ENCODE measurements at regions not wholly inside any gene's neighbourhood (a gene's known extent, or its start where the extent isn't known, plus 50 kb on each side); places are given as distances from the start of the nearest gene placed in this dataset.
"Not testable (repeated sequence)": the region's sequence is repeated elsewhere in the genome, so short reads cannot be mapped to it uniquely, and the experiment has no call there.

DNA sequence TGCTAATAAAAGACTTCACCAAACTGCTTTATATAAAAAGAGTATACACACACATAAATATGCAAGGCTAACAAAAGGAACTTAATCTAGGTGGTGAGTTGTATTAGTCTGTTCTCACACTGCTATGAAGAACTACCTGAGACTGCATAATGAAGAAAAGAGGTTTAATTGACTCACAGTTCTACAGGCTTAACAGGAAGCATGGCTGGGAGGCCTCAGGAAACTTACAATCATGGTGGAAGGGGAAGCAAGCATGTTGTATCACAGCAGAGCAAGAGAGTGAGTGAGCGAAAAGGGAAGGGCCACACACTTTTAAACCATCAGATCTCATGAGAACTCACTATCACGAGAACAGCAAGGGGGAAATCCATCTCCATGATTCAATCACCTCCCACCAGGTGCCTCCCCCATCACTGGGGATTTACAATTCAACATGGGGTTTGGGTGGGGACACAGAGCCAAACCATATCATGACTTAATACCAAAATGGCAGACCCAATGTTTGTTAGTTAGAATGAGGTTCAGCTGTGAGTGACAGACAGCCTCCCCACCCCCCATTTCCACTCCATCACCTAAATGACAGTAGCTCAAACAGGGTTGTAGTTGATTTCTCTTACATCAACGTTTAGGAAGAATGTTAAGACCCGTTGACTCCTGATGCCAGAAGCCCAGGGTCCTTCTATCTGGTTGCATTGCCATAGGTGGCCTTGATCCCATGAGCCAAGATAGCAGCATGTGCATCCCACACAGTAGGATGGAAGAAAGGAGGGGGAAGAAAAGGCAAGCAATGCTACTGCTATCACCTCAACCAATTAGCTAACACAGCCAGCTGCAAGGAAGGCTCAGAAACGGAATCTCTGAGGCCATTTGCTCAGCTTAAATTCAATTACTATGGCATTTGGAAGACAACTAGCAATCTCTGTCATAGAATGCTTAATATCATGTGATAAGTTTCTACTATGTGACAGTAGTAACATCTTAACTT, 77.0 kb downstream of the CCDC71L start:
- no peak for DNase-seq (ENCODE audit: low read depth)

- DNase-seq (ENCODE audit: low read depth): peak; percentile 70
Measured at GRCh38 chr7:106583100-106583499, 77.9 kb downstream of the CCDC71L start.

GRCh38 chr7:106582365-106582764, 78.6 kb downstream of the CCDC71L start:
- no peak for DNase-seq (ENCODE audit: low read depth)

DNA sequence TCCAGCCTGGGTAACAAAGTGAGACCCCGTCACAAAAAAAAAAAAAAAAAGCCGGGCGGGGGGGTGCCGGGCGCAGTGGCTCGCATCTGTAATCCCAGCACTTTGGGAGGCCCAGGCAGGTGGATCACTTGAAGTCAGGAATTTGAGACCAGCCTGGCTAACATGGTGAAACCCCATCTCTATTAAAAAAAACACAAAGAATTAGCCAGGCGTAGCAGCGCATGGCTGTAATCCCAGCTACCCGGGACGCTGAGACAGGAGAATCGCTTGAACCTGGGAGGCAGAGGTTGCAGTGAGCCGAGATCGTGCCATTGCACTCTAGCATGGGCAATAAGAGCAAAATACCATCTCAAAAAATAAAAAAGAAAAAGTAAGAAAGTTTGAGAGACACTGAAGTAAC, 81.9 kb downstream of the CCDC71L start:
- DNase-seq (ENCODE audit: low read depth): not testable (repeated sequence)

- DNase-seq (ENCODE audit: low read depth): no peak
Measured at GRCh38 chr7:106575138-106575823, 85.7 kb downstream of the CCDC71L start.

GRCh38 chr7:106573738-106574137, 87.2 kb downstream of the CCDC71L start:
- DNase-seq (ENCODE audit: low read depth): no peak

DNA sequence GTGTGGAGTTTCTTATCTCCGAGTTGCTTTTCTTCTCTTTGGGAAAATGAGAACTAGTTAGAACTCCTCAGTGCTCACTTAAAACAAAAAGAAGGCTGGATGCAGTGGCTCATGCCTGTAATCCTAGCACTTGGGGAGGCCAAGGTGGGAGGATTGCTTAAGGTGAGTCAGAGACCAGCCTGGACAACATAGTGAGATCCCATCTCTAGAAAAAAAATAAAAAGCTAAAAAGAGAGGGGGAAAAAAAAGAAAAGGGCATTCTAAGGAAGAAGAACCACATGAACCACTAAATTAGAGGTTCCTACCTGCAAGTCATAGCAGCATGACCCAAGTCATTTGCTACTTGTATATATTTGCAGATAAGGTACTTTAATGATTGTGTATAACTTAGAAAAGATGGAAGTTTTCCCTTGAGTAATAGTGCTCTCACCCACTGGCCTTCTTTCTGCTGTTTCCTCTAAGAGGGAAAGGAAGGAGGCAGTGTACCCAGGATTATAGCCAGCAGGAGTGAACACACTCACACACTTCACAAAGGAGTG, 87.8 kb downstream of the CCDC71L start:
- DNase-seq (ENCODE audit: low read depth): no peak

DNA sequence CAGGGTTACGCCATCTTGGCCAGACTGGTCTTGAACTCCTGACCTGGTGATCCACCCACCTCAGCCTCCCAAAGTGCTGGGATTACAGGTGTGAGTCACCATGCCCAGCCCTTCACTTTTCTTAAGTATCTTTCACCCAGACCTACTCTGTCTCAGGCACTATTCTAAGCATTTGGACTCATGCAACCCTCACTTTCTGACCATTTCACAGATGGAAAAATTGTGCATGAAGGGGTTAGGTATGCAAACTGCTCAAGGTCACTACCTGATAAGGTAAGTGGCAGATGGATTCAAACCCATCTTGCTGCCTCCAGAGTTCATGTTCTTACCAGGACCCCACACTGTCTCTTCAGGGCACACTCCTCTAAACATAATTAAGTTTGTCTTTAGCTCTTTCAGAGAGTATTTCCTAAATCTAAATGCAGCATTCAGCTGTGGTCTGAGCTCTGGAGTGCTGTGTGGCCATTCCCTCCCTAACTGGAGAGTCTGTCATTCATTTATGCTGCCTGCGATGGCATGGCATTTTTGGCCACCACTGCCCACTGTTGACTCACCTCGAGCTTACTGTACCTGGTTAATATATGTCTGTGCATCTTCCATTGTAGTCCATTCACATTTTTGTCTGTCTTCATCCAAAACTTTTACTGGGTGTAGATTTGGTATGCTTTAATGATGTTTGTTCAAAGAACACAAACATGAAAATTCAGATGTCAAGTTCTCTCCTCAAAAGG, 88.4 kb downstream of the CCDC71L start:
- DNase-seq (ENCODE audit: low read depth): no peak

- no peak for DNase-seq (ENCODE audit: low read depth)
Measured at GRCh38 chr7:106571563-106571962, 89.4 kb downstream of the CCDC71L start.

- DNase-seq (ENCODE audit: low read depth): no peak
Measured at GRCh38 chr7:106570948-106571418, 90.0 kb downstream of the CCDC71L start.

DNA sequence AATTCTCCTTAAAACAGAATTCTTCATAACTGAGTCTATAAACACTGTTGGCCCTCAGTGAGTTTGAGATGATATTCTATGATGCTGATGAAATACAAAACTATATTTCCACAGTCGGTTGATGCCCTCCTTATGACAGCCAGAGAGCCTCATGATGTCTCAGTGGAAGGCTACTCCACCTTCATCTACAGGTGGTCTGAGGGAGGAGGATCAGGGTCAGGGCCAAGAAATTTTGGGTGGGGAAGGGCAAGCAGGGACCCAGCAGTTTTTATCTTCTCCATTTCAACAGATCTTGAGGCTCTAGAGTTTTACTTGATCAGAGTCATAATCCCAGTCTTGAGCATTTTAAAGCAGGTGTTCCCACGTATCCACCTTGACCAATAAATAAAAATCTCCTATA, 90.8 kb downstream of the CCDC71L start:
- DNase-seq (ENCODE audit: low read depth): no peak

- DNase-seq (ENCODE audit: low read depth): no peak
Measured at GRCh38 chr7:106569500-106569929, 91.4 kb downstream of the CCDC71L start.

DNA sequence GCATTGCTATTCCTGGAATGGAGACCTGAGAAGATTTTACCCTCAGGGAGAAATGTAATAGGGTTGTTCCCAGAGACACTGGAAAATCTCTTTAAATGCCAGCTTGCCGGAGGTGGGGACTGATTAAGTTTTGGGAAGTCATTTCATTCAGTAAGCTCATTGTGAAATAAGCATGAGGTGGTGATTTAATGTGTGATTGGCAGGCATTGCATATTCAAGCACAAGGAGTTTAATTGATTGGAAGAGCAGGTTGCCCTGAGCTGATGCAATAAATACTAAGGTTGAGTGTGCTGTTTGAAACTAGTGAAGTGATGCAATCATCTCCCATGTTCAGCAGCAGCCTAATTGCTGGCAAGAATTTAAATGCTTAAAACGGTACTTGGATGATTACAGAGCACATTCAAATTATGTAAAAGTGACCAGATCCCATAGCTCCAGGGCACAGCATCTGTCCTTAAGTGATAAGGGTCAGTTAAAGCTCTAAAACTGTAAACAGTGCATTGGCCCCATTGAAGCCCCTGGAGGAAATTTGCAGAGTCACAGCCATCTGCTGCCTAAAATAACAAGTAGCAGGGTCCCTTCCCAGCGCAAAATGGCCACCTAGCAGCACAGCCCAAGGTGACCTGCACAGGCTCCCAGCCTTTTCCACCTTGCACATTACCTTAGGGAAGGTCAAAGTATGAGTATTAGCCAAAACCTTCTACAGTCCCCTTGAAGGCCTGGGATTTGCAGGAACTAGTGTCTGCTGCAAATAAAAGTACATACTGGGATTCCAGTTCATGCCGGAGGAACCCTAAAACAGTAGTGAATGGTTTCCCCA, 92.1 kb downstream of the CCDC71L start:
- DNase-seq (ENCODE audit: low read depth): peak; percentile 93

GRCh38 chr7:106568002-106568679, 92.8 kb downstream of the CCDC71L start:
- DNase-seq (ENCODE audit: low read depth): no peak

DNA sequence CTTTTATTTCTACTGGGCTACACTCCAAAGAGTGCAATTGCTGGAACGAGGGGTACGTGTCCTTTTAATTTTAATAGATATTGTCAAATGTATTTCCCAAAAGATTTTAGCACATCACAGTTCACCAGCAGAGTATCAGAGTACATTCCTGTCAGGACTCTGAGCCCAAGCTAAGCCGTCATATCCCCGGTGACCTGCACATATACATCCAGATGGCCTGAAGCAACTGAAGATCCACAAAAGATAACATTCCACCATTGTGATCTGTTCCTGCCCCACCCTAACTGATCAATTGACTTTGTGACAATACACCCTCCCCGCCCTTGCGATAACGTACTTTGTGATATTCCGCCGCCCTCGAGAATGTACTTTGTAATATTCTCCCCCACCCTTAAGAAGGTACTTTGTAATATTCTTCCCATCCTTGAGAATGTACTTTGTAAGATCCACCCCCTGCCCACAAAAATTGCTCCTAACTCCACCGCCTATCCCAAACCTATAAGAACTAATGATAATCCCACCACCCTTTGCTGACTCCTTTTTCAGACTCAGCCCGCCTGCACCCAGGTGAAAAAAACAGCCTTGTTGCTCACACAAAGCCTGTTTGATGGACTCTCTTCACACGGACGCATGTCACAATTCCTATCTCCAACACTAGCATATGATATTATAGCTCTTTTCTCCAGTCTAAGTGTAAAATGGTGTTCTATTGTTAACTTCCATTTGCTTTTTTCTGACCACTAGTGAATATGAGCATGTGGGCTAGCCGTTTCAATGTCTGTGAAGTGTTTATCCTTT, 93.6 kb downstream of the CCDC71L start:
- DNase-seq (ENCODE audit: low read depth): not testable (repeated sequence)

- no peak for DNase-seq (ENCODE audit: low read depth)
Measured at GRCh38 chr7:106566672-106567071, 94.3 kb downstream of the CCDC71L start.

DNA sequence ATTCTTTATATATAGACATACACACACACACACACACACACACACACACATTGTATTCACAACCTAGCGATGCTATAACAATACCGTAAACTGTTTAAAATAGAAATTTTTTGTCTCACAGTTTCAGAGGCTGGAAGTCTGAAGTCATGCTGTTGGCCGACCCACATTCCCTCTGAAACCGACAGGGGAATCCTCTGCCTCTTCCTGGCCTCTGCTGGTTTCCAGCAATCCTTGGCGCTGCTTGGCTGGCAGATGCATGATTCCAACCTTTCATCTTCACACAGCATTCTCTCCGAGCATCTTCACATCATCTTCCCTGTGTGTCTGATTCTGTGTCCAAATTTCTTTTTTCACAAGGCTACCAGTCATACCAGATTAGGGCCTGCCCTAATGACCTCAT, 94.8 kb downstream of the CCDC71L start:
- no peak for DNase-seq (ENCODE audit: low read depth)

DNA sequence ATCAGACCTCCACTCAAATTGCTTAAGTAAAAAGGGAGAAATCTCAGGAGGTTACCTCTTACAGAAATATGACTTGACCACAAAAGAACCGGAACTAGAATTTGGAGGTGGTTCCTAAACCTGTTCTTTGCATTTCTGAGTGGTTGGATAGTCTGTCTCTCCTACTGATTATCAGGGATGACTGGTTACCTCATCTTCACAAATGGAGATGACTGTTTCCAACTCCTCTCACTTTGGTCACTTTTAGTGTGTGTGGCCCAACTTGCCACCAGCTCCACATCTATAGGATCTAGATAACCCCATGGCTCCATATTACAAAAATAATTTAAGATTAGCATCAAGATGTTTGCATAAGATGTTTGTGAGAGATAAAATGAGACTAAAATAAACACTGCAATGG, 95.5 kb downstream of the CCDC71L start:
- DNase-seq (ENCODE audit: low read depth): no peak

- DNase-seq (ENCODE audit: low read depth): peak; percentile 42
Measured at GRCh38 chr7:106563466-106564150, 97.3 kb downstream of the CCDC71L start.

All from EH (cell line).